Chondrocyte (in vitro differentiated cells): ENCODE measurements at regions not wholly inside any gene's neighbourhood (a gene's known extent, or its start where the extent isn't known, plus 50 kb on each side); places are given as distances from the start of the nearest gene placed in this dataset.

Experiments used
- DNase-seq: peaks from one replicate; pipeline ENCODE4 v3.0.0; 2021; ENCODE audit warnings: mixed read lengths, low spot score
- H3K27ac Mint-ChIP-seq: one replicate; pipeline ENCODE4 v1.8.0; 2021; ENCODE audit warnings: mild to moderate bottlenecking, moderate library complexity, mixed read lengths; ENCODE audit not compliant: unreplicated experiment
- H3K27me3 Mint-ChIP-seq: 2 replicates; pipeline ENCODE4 v1.8.0; 2021; ENCODE audit warnings: low read depth, mixed read lengths
- H3K36me3 Mint-ChIP-seq: 2 replicates; pipeline ENCODE4 v1.8.0; 2021; ENCODE audit warnings: low read depth, mixed read lengths
- H3K4me1 Mint-ChIP-seq: 2 replicates; pipeline ENCODE4 v1.8.0; 2021; ENCODE audit warnings: low read depth, mild to moderate bottlenecking, mixed read lengths
- H3K4me3 Mint-ChIP-seq: one replicate; pipeline ENCODE4 v1.8.0; 2021; ENCODE audit warnings: mild to moderate bottlenecking, moderate library complexity, mixed read lengths; ENCODE audit not compliant: unreplicated experiment
- H3K9me3 Mint-ChIP-seq: 2 replicates; pipeline ENCODE4 v1.8.0; 2021; ENCODE audit warnings: low read depth, mixed read lengths
- CTCF ChIP-seq: fragments of 200-600 bp; sonication (generic); IDR thresholded peaks from 2 replicates; pipeline ENCODE4 v1.5.0; 2021; ENCODE audit warnings: antibody characterized with exemption, mild to moderate bottlenecking, moderate library complexity

GRCh38 chr4:43130228-43131021 lies 237.9 kb downstream of the GRXCR1 start:
- Mint-ChIP-seq H3K4me3 (no peak overlapping the region), H3K27me3 (peaks cover 3% of the 10 kb centered on the region), H3K9me3 (no peaks in the 10 kb centered on the region), H3K27ac (no peak overlapping the region), H3K36me3 (no peaks in the 10 kb centered on the region), H3K4me1 (no peaks in the 10 kb centered on the region)
- no peak for TF ChIP-seq CTCF
- no peak for DNase-seq

- H3K27me3 Mint-ChIP-seq, result peaks cover 3% of the 10 kb centered on the region
- peak; percentile 92 for TF ChIP-seq CTCF
- no peak overlapping the region for H3K4me3 Mint-ChIP-seq
- DNase-seq, result no peak
- H3K4me1 Mint-ChIP-seq, result no peaks in the 10 kb centered on the region
- no peaks in the 10 kb centered on the region for H3K36me3 Mint-ChIP-seq
- H3K27ac Mint-ChIP-seq, result no peak overlapping the region
- no peaks in the 10 kb centered on the region for H3K9me3 Mint-ChIP-seq
Observed at GRCh38 chr4:43132010-43132582, 239.6 kb downstream of the GRXCR1 start.

GRCh38 chr4:43133566-43133965 lies 241.1 kb downstream of the GRXCR1 start:
- TF ChIP-seq CTCF, result no peak
- Mint-ChIP-seq H3K4me3 (no peak overlapping the region), H3K36me3 (no peaks in the 10 kb centered on the region), H3K27me3 (no peaks in the 10 kb centered on the region), H3K4me1 (no peaks in the 10 kb centered on the region), H3K27ac (no peak overlapping the region), H3K9me3 (peaks cover 3% of the 10 kb centered on the region)
- no peak for DNase-seq

GRCh38 chr4:43136752-43137151 lies 244.2 kb downstream of the GRXCR1 start:
- Mint-ChIP-seq H3K36me3 (no peaks in the 10 kb centered on the region), H3K4me3 (no peak overlapping the region), H3K4me1 (no peaks in the 10 kb centered on the region), H3K27ac (no peak overlapping the region), H3K27me3 (no peaks in the 10 kb centered on the region), H3K9me3 (peaks cover 13% of the 10 kb centered on the region)
- no peak for DNase-seq
- TF ChIP-seq CTCF, result no peak

- no peaks in the 10 kb centered on the region for H3K4me1 Mint-ChIP-seq
- peaks cover 6% of the 10 kb centered on the region for H3K27me3 Mint-ChIP-seq
- no peaks in the 10 kb centered on the region for H3K9me3 Mint-ChIP-seq
- no peak for DNase-seq
- H3K4me3 Mint-ChIP-seq, result no peak overlapping the region
- no peak for TF ChIP-seq CTCF
- H3K36me3 Mint-ChIP-seq, result no peaks in the 10 kb centered on the region
- H3K27ac Mint-ChIP-seq, result no peak overlapping the region
Observed at GRCh38 chr4:43146198-43146597, 253.7 kb downstream of the GRXCR1 start.
